ENCODE measurements at regions not wholly inside any gene's neighbourhood (a gene's known extent, or its start where the extent isn't known, plus 50 kb on each side); places are given as distances from the start of the nearest gene placed in this dataset.
"Not testable (repeated sequence)": the region's sequence is repeated elsewhere in the genome, so short reads cannot be mapped to it uniquely, and the experiment has no call there.

DNA sequence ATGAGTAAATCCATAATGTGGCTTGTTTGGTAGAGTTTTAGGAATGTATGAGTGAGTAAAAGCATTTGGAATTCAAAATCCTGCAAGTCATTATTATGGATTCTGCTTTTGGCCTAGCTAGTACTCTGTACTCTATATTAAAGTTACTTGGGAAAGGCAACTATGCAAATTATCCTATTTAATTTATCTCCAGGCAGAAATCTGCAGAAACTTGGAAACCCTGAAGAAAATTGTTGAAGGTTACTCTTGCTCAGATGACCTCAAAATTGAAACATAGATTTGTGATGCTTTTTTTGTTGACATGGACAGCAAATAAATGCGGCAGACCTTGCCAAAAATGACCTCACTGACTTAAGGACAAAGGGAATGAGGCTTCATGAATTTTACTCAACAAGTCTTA is 477.1 kb upstream of the EYS start:
- TF ChIP-seq, protein P1, sequence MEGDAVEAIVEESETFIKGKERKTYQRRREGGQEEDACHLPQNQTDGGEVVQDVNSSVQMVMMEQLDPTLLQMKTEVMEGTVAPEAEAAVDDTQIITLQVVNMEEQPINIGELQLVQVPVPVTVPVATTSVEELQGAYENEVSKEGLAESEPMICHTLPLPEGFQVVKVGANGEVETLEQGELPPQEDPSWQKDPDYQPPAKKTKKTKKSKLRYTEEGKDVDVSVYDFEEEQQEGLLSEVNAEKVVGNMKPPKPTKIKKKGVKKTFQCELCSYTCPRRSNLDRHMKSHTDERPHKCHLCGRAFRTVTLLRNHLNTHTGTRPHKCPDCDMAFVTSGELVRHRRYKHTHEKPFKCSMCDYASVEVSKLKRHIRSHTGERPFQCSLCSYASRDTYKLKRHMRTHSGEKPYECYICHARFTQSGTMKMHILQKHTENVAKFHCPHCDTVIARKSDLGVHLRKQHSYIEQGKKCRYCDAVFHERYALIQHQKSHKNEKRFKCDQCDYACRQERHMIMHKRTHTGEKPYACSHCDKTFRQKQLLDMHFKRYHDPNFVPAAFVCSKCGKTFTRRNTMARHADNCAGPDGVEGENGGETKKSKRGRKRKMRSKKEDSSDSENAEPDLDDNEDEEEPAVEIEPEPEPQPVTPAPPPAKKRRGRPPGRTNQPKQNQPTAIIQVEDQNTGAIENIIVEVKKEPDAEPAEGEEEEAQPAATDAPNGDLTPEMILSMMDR (IDR thresholded peaks at IDR 0.05; ENCODE audit: insufficient read depth, low read depth, low read length, missing control alignments), result no peak
- H3K4me3 ChIP-seq (ENCODE audit: low read length), result no peak overlapping the region
- DNase-seq (ENCODE audit: low read depth), result no peak

DNA sequence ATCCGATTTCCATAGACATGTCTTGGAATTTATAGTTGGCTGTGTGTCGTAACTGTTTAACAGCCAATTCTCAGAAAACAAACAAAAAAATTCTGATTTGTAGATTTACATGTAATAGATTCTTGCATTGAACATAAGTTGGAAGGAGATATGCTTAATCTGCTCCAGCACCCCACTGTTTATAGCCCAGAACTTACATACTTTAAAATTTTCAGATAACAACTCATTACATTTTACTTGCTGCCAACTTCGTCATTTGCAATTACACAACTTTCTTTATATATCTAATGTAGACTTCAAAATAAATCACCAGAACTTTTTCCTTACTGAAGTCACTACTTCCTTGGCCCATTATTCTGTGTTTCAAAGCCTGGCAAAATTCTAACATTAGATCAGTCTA is 472.3 kb upstream of the EYS start:
- DNase-seq (ENCODE audit: low read depth), result no peak
- no peak overlapping the region for H3K4me3 ChIP-seq (ENCODE audit: low read length)
- TF ChIP-seq, protein P1 (IDR thresholded peaks at IDR 0.05; ENCODE audit: insufficient read depth, low read depth, low read length, missing control alignments), result no peak

DNA sequence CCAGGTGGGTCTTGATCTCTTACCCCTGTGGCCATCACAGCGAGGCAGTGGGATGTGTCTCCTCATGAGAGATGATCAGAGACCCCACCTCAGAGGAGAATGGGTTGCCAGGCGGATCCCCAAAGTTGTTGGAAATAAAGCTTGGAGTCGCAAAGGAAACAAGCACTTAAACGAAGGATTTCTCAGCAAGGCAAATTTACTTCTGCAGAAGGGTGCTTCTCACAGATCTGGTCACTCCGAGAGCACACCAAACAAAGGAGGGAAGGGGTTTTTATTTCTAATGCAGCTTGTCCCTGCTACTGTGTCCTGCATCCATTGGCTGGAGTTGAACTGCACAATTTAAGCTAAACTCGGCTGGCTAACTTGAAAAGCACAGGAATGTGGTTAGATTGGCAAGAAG is 466.6 kb upstream of the EYS start:
- no peak for DNase-seq (ENCODE audit: low read depth)

DNA sequence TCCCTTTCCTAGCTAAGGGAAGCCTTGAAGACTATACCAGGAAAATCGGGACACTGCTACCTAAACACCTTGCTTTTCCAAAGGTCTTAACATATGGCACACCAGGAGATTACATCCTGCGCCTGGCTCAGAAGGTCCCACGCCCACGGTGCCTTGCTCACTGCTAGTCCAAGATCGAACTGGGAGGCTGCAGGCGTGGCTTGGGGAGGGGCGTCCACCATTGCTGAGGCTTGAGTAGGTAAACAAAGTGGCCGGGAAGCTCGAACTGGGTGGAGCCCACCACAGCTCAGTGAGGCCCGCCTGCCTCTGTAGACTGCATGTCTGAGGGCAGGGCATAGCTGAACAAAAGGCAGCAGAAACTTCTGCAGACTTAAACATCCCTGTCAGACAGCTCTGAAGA is 459.7 kb upstream of the EYS start:
- H3K4me3 ChIP-seq (ENCODE audit: low read length); DNase-seq (ENCODE audit: low read depth): not testable (repeated sequence)

More for the DNA sequence above, 466.6 kb upstream of the EYS start:
- H3K4me3 ChIP-seq (ENCODE audit: low read length), result no peak overlapping the region
- TF ChIP-seq, protein P1 (IDR thresholded peaks at IDR 0.05; ENCODE audit: insufficient read depth, low read depth, low read length, missing control alignments), result no peak

DNA sequence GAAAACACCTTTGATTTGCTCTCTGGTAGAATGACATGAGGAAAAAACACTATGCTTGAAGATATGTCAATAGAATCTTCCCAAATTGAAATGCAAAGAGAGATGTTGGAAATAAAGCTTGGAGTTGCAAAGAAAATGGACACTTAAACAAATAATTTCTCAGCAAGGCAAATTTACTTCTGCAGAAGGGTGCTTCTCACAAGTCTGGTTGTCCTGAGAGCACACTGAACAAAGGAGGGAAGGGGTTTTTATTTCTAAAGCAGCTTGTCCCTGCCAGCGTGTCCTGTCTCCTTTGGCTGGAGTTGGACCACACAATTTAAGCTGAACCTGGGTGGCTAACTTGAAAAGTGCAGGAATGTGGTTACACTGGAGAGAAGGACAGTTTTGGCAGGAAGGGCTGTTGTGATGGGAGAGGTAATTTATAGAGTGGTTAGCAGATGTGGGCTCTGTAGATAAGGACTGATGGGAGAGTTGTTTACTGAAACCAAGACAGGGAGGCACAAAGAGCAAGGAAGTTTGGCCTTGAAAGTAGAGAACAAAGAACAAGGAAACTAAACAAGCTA is 454.6 kb upstream of the EYS start:
- H3K4me3 ChIP-seq (ENCODE audit: low read length), result no peak overlapping the region
- TF ChIP-seq, protein P1 (IDR thresholded peaks at IDR 0.05; ENCODE audit: insufficient read depth, low read depth, low read length, missing control alignments), result no peak
- DNase-seq (ENCODE audit: low read depth), result no peak

DNA sequence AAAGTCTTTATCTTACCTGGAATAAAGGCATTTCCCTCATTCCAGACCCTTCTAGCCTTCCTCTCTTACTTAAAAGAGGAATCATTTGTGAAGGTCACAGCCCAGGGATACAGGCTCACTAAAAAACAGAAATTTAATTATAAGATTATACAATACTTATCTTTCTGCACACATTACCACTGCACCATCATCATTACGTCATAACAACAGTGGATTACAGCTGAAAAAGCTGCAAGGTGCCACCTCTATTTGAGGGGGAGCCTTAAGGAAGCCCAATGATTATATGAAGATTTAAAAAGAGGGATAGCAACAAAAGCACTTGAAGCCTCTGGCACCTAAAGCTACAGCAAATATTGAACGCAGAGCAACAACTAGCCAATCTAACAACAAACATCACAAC is 452.9 kb upstream of the EYS start:
- H3K4me3 ChIP-seq (ENCODE audit: low read length), result no peak overlapping the region
- TF ChIP-seq, protein P1 (IDR thresholded peaks at IDR 0.05; ENCODE audit: insufficient read depth, low read depth, low read length, missing control alignments), result no peak
- no peak for DNase-seq (ENCODE audit: low read depth)

DNA sequence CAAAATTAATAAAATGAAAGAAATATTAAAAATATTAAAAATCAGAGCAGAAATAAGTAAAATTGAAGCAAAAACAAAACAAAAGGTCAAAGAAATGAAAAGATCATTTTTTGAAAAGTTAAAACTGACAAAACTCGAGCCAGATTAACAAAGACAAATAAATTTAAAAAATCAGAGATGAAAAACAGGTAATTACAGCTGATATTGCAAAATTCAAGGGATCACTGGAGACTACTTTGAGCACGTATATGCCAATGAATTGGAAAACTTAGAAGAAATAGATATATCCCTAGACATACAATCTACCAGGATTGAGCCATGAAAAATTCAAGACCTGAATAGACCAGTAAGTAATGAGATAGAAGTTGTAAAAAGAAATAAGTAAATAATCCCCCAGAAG is 446.2 kb upstream of the EYS start:
- TF ChIP-seq, protein P1 (IDR thresholded peaks at IDR 0.05; ENCODE audit: insufficient read depth, low read depth, low read length, missing control alignments), result no peak
- no peak overlapping the region for H3K4me3 ChIP-seq (ENCODE audit: low read length)
- no peak for DNase-seq (ENCODE audit: low read depth)
